HEK293T (cell line): ENCODE measurements at regions not wholly inside any gene's neighbourhood (a gene's known extent, or its start where the extent isn't known, plus 50 kb on each side); places are given as distances from the start of the nearest gene placed in this dataset.

Source experiments
- CTCF ChIA-PET: fragments of 350-600 bp; formaldehyde crosslinking; extraction: SDS; loops from one replicate; lab custom pipeline; 2021; ENCODE audit warnings: antibody characterized with exemption, inconsistent platforms; lab: Yijun Ruan, JAX
- POLR2A ChIA-PET: fragments of 350-600 bp; formaldehyde crosslinking; extraction: SDS; loops from one replicate; lab custom pipeline; 2020; ENCODE audit warnings: antibody characterized with exemption, inconsistent platforms; lab: Yijun Ruan, JAX
- DNase-seq: peaks from one replicate; pipeline ENCODE4 v3.0.0; 2012; ENCODE audit warnings: mixed read lengths; ENCODE audit errors: extremely low spot score
- ARNT ChIP-seq: fragments of 450-650 bp; IDR thresholded peaks from 2 replicates; pipeline ENCODE4 v1.6.1; 2017; ENCODE audit warnings: mild to moderate bottlenecking
- BHLHE40 ChIP-seq: fragments of 450-650 bp; IDR thresholded peaks from 2 replicates; pipeline ENCODE4 v1.6.1; 2016; ENCODE audit warnings: mild to moderate bottlenecking, moderate library complexity, borderline replicate concordance
- CTBP1 ChIP-seq: fragments of 450-650 bp; IDR thresholded peaks from 2 replicates; pipeline ENCODE4 v1.6.1; 2016; ENCODE audit warnings: borderline replicate concordance
- ELF4 ChIP-seq: fragments of 450-650 bp; IDR thresholded peaks from 2 replicates; pipeline ENCODE4 v1.6.1; 2017; ENCODE audit warnings: antibody characterized with exemption
- FOXA1 ChIP-seq: fragments of 450-650 bp; IDR thresholded peaks from 2 replicates; pipeline ENCODE4 v1.6.1; 2016; ENCODE audit warnings: mild to moderate bottlenecking
- FOXK2 ChIP-seq: fragments of 450-650 bp; IDR thresholded peaks from 2 replicates; pipeline ENCODE4 v1.6.1; 2016; ENCODE audit warnings: mild to moderate bottlenecking
- FOXM1 ChIP-seq: fragments of 450-650 bp; IDR thresholded peaks from 2 replicates; pipeline ENCODE4 v1.6.1; 2017; ENCODE audit warnings: mild to moderate bottlenecking, borderline replicate concordance
- HDGF ChIP-seq: fragments of 450-650 bp; IDR thresholded peaks from 2 replicates; pipeline ENCODE4 v1.6.1; 2017; ENCODE audit warnings: antibody characterized with exemption, borderline replicate concordance
- L3MBTL2 ChIP-seq: fragments of 450-650 bp; conservative IDR thresholded peaks from 2 replicates; pipeline ENCODE4 v1.6.1; 2016; ENCODE audit warnings: mild to moderate bottlenecking
- LEF1 ChIP-seq: fragments of 450-650 bp; IDR thresholded peaks from 2 replicates; pipeline ENCODE4 v1.6.1; 2017; ENCODE audit warnings: mild to moderate bottlenecking, borderline replicate concordance
- NFRKB ChIP-seq: fragments of 450-650 bp; IDR thresholded peaks from 2 replicates; pipeline ENCODE4 v1.6.1; 2016; ENCODE audit warnings: mild to moderate bottlenecking, moderate library complexity
- PKNOX1 ChIP-seq: fragments of 450-650 bp; IDR thresholded peaks from 2 replicates; pipeline ENCODE4 v1.6.1; 2016
- SP1 ChIP-seq: fragments of 450-650 bp; IDR thresholded peaks from 2 replicates; pipeline ENCODE4 v1.6.1; 2017
- SUZ12 ChIP-seq: fragments of 450-650 bp; IDR thresholded peaks from 2 replicates; pipeline ENCODE4 v1.6.1; 2016; ENCODE audit warnings: mild to moderate bottlenecking
- TARDBP ChIP-seq: fragments of 450-650 bp; IDR thresholded peaks from 2 replicates; pipeline ENCODE4 v1.6.1; 2016
- ZNF384 ChIP-seq: fragments of 450-650 bp; IDR thresholded peaks from 2 replicates; pipeline ENCODE4 v1.6.1; 2016

GRCh38 chr13:102974317-102975087 is 91.7 kb downstream of the SLC10A2 start:
- no peak for DNase-seq
- ChIA-PET CTCF (no interaction called here), POLR2A (no interaction called here)
- TF ChIP-seq L3MBTL2 (no peak), SP1 (no peak), HDGF (no peak), CTBP1 (no peak), NFRKB (no peak), ARNT (no peak), BHLHE40 (no peak), TARDBP (no peak), ZNF384 (no peak), SUZ12 (no peak), FOXA1 (no peak), FOXM1 (no peak), LEF1 (no peak), PKNOX1 (no peak), ELF4 (no peak), FOXK2 (no peak)

- TF ChIP-seq FOXK2 (no peak), ZNF384 (no peak), L3MBTL2 (no peak), SP1 (no peak), TARDBP (no peak), NFRKB (no peak), HDGF (no peak), PKNOX1 (no peak), LEF1 (no peak), CTBP1 (no peak), FOXM1 (no peak), FOXA1 (no peak), ARNT (no peak), BHLHE40 (no peak), ELF4 (no peak), SUZ12 (no peak)
- DNase-seq = no peak
- CTCF ChIA-PET = no interaction called here
- POLR2A ChIA-PET = no interaction called here
Measured at GRCh38 chr13:102972191-102972590, 94.0 kb downstream of the SLC10A2 start.

- TF ChIP-seq FOXK2 = no peak
- no peak for TF ChIP-seq PKNOX1
- TF ChIP-seq LEF1 = no peak
- no peak for TF ChIP-seq BHLHE40
- no peak for TF ChIP-seq FOXM1
- no peak for TF ChIP-seq NFRKB
- TF ChIP-seq ELF4 = no peak
- TF ChIP-seq TARDBP = no peak
- TF ChIP-seq SP1 = no peak
- no peak for TF ChIP-seq L3MBTL2
- no peak for TF ChIP-seq ARNT
- no peak for TF ChIP-seq HDGF
- TF ChIP-seq SUZ12 = no peak
- TF ChIP-seq ZNF384 = no peak
- TF ChIP-seq FOXA1 = no peak
- no peak for TF ChIP-seq CTBP1
- ChIA-PET CTCF (interaction anchor here (0.6 kb wide), 1 partner anchor 327 kb away, joined by 3 read pairs; no protein-coding TSS in a partner anchor), POLR2A (no interaction called here)
- DNase-seq = no peak
Measured at GRCh38 chr13:102970542-102970941, 95.7 kb downstream of the SLC10A2 start.

GRCh38 chr13:102968572-102969228 is 97.5 kb downstream of the SLC10A2 start:
- TF ChIP-seq PKNOX1 = no peak
- no peak for TF ChIP-seq NFRKB
- no peak for TF ChIP-seq FOXM1
- POLR2A ChIA-PET = no interaction called here
- no peak for DNase-seq
- CTCF ChIA-PET = no interaction called here

DNA sequence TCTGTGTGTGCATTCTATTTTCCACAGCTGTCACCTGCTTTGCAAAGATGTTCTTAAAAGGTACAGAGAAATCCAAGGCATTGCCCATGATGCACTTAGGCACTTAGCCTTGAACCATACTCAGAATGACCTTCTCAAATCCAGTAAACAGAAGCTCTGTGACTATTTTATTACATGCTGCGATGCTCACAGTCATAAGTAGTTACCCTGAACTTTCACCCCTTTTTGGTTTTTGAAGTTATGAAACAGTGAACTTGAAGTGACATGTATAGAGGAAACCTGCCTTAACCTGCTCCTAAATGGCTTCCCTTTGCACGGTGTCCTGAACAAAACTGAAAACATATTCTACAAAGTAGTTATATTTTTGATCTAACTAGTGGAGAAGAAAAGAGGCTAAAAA is 100.4 kb downstream of the SLC10A2 start:
- ChIA-PET CTCF (interaction anchor here (1.0 kb wide), 1 partner anchor 19 kb away, joined by 3 read pairs; no protein-coding TSS in a partner anchor), POLR2A (no interaction called here)
- no peak for TF ChIP-seq FOXK2
- TF ChIP-seq PKNOX1 = no peak
- no peak for TF ChIP-seq NFRKB
- no peak for TF ChIP-seq ARNT
- no peak for TF ChIP-seq LEF1
- TF ChIP-seq HDGF = no peak
- no peak for TF ChIP-seq SUZ12
- TF ChIP-seq SP1 = no peak
- TF ChIP-seq FOXM1 = no peak
- TF ChIP-seq ELF4 = no peak
- DNase-seq = no peak
